Body of pancreas (tissue), 4 donors: ENCODE measurements at regions not wholly inside any gene's neighbourhood (a gene's known extent, or its start where the extent isn't known, plus 50 kb on each side); places are given as distances from the start of the nearest gene placed in this dataset.
"Not testable (repeated sequence)": the region's sequence is repeated elsewhere in the genome, so short reads cannot be mapped to it uniquely, and the experiment has no call there.

Source experiments
- ATAC-seq: fragments of 150-250 bp; one replicate; pipeline ENCODE4 v1.9.1; 2016
- DNase-seq, 4 donors: peaks; one replicate each; pipeline ENCODE4 v3.0.0-alpha.2; 2019
- H3K27ac ChIP-seq, 4 donors: fragments of 200-600 bp; sonication (generic); 1 replicate in 3 of 4; 2 replicates in 1 of 4; pipeline versions ENCODE4 v1.5.1 to v1.6.1; 2016 to 2019; ENCODE audit warnings: mild to moderate bottlenecking in 1 of 4, mixed read lengths in 1 of 4, moderate library complexity in 1 of 4
- H3K27me3 ChIP-seq, 2 donors: fragments of 200-600 bp; sonication (generic); one replicate each; pipeline ENCODE4 v1.6.0; 2016; ENCODE audit warnings: mild to moderate bottlenecking in 1 of 2
- H3K36me3 ChIP-seq, 2 donors: fragments of 200-600 bp; sonication (generic); replicated peaks in 1 of 2; 2 replicates each; pipeline ENCODE4 v1.5.1; 2016; ENCODE audit warnings: low read depth in 2 of 2; ENCODE audit not compliant: insufficient read depth in 1 of 2
- H3K4me1 ChIP-seq: fragments of 200-600 bp; sonication (generic); one replicate; pipeline ENCODE4 v1.6.0; 2016
- H3K4me3 ChIP-seq, 2 donors: fragments of 200-600 bp; sonication (generic); 1 replicate in 1 of 2; 2 replicates in 1 of 2; pipeline ENCODE4 v1.5.1; 2016 to 2019
- H3K9me3 ChIP-seq, 3 donors: fragments of 200-600 bp; sonication (generic); 1 replicate in 2 of 3; 2 replicates in 1 of 3; pipeline ENCODE4 v1.5.1; 2016
- POLR2A ChIP-seq, 3 donors: fragments of 450-650 bp; IDR thresholded peaks; one replicate each; pipeline ENCODE4 v1.6.1; 2016; ENCODE audit warnings: antibody characterized with exemption in 3 of 3, mild to moderate bottlenecking in 2 of 3
- WGBS, 2 donors: methylation state at CpG; one replicate each; pipeline ENCODE4 v1.1.5; 2017; 5-methylcytosine and 5-hydroxymethylcytosine counted together
- intact Hi-C: fragments of 100-400 bp; cut with DNase I; formaldehyde crosslinking; loops from one replicate; pipeline ENCODE4 v1.15.1; 2023
- TF ChIP-seq, protein P1 (sequence below), 7 experiments: fragments of 450-650 bp in 4 of 7; fragments of 200-600 bp in 3 of 7; sonication (generic) in 3 of 7; IDR thresholded peaks; one replicate each; pipeline ENCODE4 v1.5.1; 2016 to 2019; ENCODE audit warnings: antibody characterized with exemption in 7 of 7

DNA sequence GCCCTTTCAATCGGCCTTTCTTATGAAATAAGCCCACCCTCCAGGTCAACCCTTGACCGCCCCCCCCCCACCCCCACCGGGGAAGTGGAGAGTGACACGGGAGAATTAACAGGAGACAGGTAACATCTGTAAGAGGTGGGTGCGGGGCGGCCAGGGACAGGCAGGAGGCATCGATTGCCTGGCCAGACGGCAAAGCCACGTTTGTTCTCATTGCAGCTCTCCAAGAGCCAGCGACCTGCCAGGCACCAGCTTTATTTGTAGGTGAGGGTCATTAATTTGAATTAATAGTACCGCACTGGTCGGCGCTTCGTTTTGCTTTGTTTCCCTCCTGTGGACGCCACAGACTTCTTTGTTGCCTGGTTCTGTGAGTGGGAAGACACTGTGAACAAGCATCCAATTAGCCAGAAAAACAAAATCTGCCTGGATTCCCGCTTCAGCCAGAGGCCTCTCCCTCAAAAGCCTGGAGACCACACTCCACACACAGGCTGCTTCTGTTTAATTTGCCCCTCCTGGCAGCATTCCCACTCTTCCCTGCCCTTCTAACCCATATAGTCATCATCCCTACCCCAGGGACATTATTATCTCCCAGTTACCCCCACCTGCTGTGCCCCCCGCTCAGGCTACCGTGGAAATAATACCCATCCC, 104.5 kb upstream of the OPCML start:
- TF ChIP-seq, protein P1, sequence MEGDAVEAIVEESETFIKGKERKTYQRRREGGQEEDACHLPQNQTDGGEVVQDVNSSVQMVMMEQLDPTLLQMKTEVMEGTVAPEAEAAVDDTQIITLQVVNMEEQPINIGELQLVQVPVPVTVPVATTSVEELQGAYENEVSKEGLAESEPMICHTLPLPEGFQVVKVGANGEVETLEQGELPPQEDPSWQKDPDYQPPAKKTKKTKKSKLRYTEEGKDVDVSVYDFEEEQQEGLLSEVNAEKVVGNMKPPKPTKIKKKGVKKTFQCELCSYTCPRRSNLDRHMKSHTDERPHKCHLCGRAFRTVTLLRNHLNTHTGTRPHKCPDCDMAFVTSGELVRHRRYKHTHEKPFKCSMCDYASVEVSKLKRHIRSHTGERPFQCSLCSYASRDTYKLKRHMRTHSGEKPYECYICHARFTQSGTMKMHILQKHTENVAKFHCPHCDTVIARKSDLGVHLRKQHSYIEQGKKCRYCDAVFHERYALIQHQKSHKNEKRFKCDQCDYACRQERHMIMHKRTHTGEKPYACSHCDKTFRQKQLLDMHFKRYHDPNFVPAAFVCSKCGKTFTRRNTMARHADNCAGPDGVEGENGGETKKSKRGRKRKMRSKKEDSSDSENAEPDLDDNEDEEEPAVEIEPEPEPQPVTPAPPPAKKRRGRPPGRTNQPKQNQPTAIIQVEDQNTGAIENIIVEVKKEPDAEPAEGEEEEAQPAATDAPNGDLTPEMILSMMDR (IDR thresholded peaks at IDR 0.05): no peak
- TF ChIP-seq POLR2A (IDR thresholded peaks at IDR 0.05): no peak
- Histone ChIP-seq H3K4me1 (no peaks in the 10 kb centered on the region), H3K36me3 (no peaks in the 10 kb centered on the region), H3K9me3 (no peaks in the 10 kb centered on the region), H3K27me3 (no peaks in the 10 kb centered on the region), H3K27ac (no peak overlapping the region), H3K4me3 (no peak overlapping the region)
- WGBS, 2 donors: 18 to 19% methylated on average over 10 to 18 of the region's 18 CpGs
- ATAC-seq (no peak), DNase-seq (no peak)
- intact Hi-C loops: no loop called here

DNA sequence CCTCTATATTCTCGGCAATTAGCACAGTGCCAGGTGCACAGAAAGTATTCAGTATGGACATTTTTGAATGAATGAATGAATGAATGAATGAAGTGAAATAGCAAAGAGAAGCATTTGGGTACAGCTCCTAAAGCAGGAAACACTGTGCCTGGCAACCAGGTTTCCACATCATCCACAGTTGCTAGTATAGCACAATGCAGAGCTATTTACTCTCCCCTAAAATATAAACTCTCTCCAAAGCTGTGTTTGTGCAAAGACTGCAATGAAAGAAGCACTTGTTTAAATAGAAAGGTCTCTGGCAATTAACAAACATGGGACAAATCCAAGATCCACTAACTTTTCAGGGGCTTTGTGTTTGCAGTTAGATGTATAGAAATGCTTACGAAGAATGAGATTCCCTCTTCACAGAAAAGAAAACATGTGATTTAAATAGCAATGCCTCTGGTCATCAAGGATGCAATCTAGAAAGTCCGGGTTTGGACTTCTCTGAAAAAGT, 103.0 kb upstream of the OPCML start:
- no peak for TF ChIP-seq POLR2A (IDR thresholded peaks at IDR 0.05)
- TF ChIP-seq, protein P1 (IDR thresholded peaks at IDR 0.05): no peak
- no peak overlapping the region for H3K27ac ChIP-seq
- H3K36me3 ChIP-seq: no peaks in the 10 kb centered on the region
- H3K9me3 ChIP-seq: no peaks in the 10 kb centered on the region
- intact Hi-C loops: no loop called here
- ATAC-seq (no peak), DNase-seq (no peak)
- no peaks in the 10 kb centered on the region for H3K27me3 ChIP-seq
- WGBS, 2 donors: 27 to 44% methylated on average over 3 of the region's 3 CpGs
- no peaks in the 10 kb centered on the region for H3K4me1 ChIP-seq
- no peak overlapping the region for H3K4me3 ChIP-seq

DNA sequence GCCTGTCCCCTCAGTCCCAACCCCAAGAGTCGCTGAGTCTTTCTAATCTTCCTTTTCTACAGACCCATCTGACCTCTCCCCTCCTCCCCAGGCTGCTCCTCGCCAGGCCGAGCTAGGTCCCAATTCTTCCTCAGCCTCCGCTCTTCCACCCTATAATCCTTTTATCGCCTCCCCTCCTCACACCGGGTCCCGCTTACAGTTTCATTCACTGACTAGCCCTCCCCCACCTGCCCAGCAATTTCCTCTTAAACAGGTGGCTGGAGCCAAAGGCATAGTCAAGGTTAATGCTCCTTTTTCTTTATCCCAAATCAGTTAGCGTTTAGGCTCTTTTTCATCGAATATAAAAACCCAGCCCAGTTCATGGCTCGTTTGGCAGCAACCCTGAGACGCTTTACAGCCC, 96.1 kb upstream of the OPCML start:
- H3K4me3 ChIP-seq, H3K36me3 ChIP-seq, H3K4me1 ChIP-seq, H3K9me3 ChIP-seq, DNase-seq, intact Hi-C loops, ATAC-seq, H3K27ac ChIP-seq, H3K27me3 ChIP-seq: not testable (repeated sequence)
- 27 to 34% methylated on average over 11 of the region's 11 CpGs for WGBS, 2 donors

- intact Hi-C loops: no loop called here
- no peaks in the 10 kb centered on the region for H3K27me3 ChIP-seq
- WGBS, 2 donors: 8 to 17% methylated on average over 6 of the region's 6 CpGs
- H3K9me3 ChIP-seq: peaks cover 0 to 3% (median 0%) of the 10 kb centered on the region in 3 donors
- TF ChIP-seq, protein P1 (IDR thresholded peaks at IDR 0.05): no peak
- TF ChIP-seq POLR2A (IDR thresholded peaks at IDR 0.05): no peak
- DNase-seq (no peak), ATAC-seq (no peak)
- H3K27ac ChIP-seq: no peak overlapping the region
- H3K36me3 ChIP-seq: no peaks in the 10 kb centered on the region
- no peak overlapping the region for H3K4me3 ChIP-seq
- H3K4me1 ChIP-seq: no peaks in the 10 kb centered on the region
Measured at GRCh38 chr11:133621611-133622010, 89.3 kb upstream of the OPCML start.

GRCh38 chr11:133619973-133620372, 87.7 kb upstream of the OPCML start:
- Histone ChIP-seq H3K27me3 (no peaks in the 10 kb centered on the region), H3K4me1 (no peaks in the 10 kb centered on the region), H3K4me3 (no peak overlapping the region), H3K9me3 (peaks cover 0 to 3% (median 0%) of the 10 kb centered on the region in 3 donors), H3K36me3 (no peaks in the 10 kb centered on the region), H3K27ac (no peak overlapping the region)
- no peak for TF ChIP-seq POLR2A (IDR thresholded peaks at IDR 0.05)
- TF ChIP-seq, protein P1 (IDR thresholded peaks at IDR 0.05): no peak
- intact Hi-C loops: no loop called here
- 38 to 41% methylated on average over 2 of the region's 2 CpGs for WGBS, 2 donors
- no peak for DNase-seq
- ATAC-seq: no peak
